Stomach (tissue), 8 donors: ENCODE measurements at regions not wholly inside any gene's neighbourhood (a gene's known extent, or its start where the extent isn't known, plus 50 kb on each side); places are given as distances from the start of the nearest gene placed in this dataset.

ENCODE experiments used
- DNase-seq, 2 donors: peaks; one replicate each; pipeline versions ENCODE4 v3.0.0 to v3.0.0-alpha.2; 2013 to 2019
- H3K27ac ChIP-seq, 5 donors: fragments of 200-600 bp in 4 of 5; sonication (generic) in 4 of 5; one replicate each; pipeline ENCODE4 v1.5.1; 2013 to 2019; ENCODE audit warnings: mild to moderate bottlenecking in 1 of 5, moderate library complexity in 1 of 5
- H3K27me3 ChIP-seq, 3 donors: fragments of 200-600 bp; sonication (generic); one replicate each; pipeline ENCODE4 v1.5.1; 2017 to 2019; ENCODE audit warnings: mixed run types in 1 of 3
- H3K36me3 ChIP-seq, 4 donors: fragments of 200-600 bp; sonication (generic); 1 replicate in 3 of 4; 2 replicates in 1 of 4; pipeline ENCODE4 v1.5.1; 2016 to 2019
- H3K4me1 ChIP-seq, 4 donors: fragments of 200-600 bp; sonication (generic); one replicate each; pipeline ENCODE4 v1.5.1; 2016 to 2019
- H3K4me3 ChIP-seq, 4 donors: fragments of 200-600 bp; sonication (generic) in 3 of 4; one replicate each; pipeline ENCODE4 v1.5.1; 2016 to 2019; ENCODE audit warnings: mild to moderate bottlenecking in 1 of 4
- H3K9me3 ChIP-seq, 4 donors: fragments of 200-600 bp; sonication (generic); one replicate each; pipeline ENCODE4 v1.5.1; 2016 to 2019
- CTCF ChIP-seq, 7 experiments: fragments of 450-650 bp in 4 of 7; fragments of 200-600 bp in 3 of 7; sonication (generic) in 3 of 7; IDR thresholded peaks; one replicate each; pipeline ENCODE4 v1.5.1; 2016 to 2019; ENCODE audit warnings: antibody characterized with exemption in 7 of 7, control low read depth in 2 of 7, mild to moderate bottlenecking in 1 of 7
- EP300 ChIP-seq: sonication (generic); formaldehyde crosslinking; IDR thresholded peaks from one replicate; pipeline ENCODE4 v1.6.1; 2017; ENCODE audit warnings: antibody characterized with exemption
- POLR2A ChIP-seq, 4 donors: fragments of 450-650 bp; IDR thresholded peaks; one replicate each; pipeline ENCODE4 v1.6.1; 2016; ENCODE audit warnings: antibody characterized with exemption in 4 of 4, control low read depth in 2 of 4, mild to moderate bottlenecking in 1 of 4, moderate library complexity in 1 of 4
- POLR2AphosphoS5 ChIP-seq, 3 donors: sonication (generic); formaldehyde crosslinking; IDR thresholded peaks; one replicate each; pipeline ENCODE4 v1.6.1; 2016; ENCODE audit warnings: antibody characterized with exemption in 3 of 3
- WGBS, 5 donors: extraction: QIAGEN DNeasy Blood & Tissue Kit in 3 of 5; methylation state at CpG; one replicate each; pipeline versions ENCODE4 v1.1.5 to v1.1.7; 2013 to 2018; 5-methylcytosine and 5-hydroxymethylcytosine counted together
- intact Hi-C: fragments of 100-400 bp; cut with DNase I; formaldehyde crosslinking; loops from one replicate; pipeline ENCODE4 v1.15.1; 2023; ENCODE audit warnings: low total_unique reads
- donor health status: healthy with polysubstance abuse.
- donor health status: Bipolar disorder and iron deficiency.
- donor health status: healthy.

- Histone ChIP-seq H3K4me3 (no peak overlapping the region), H3K27me3 (peaks cover 0 to 17% (median 0%) of the 10 kb centered on the region in 3 donors), H3K4me1 (peaks cover 0 to 7% (median 3%) of the 10 kb centered on the region in 4 donors), H3K36me3 (no peaks in the 10 kb centered on the region), H3K27ac (no peak overlapping the region), H3K9me3 (no peaks in the 10 kb centered on the region)
- intact Hi-C loops = no loop called here
- DNase-seq = no peak
- TF ChIP-seq POLR2A (IDR thresholded peaks at IDR 0.05) = no peak
- TF ChIP-seq EP300 = no peak
- TF ChIP-seq CTCF (IDR thresholded peaks at IDR 0.05) = no peak
- no peak for TF ChIP-seq POLR2AphosphoS5 (IDR thresholded peaks at IDR 0.05)
- WGBS, 5 donors = 78 to 87% (median 85%) methylated on average over 9 of the region's 9 CpGs
Observed at GRCh38 chr9:89815061-89815902, 210.5 kb downstream of the GADD45G start.

- DNase-seq = peak in 1 of 2 donors; percentile 59
- TF ChIP-seq POLR2AphosphoS5 (IDR thresholded peaks at IDR 0.05) (no peak), POLR2A (IDR thresholded peaks at IDR 0.05) (no peak), EP300 (no peak), CTCF (IDR thresholded peaks at IDR 0.05) (no peak)
- Histone ChIP-seq H3K27ac (no peak overlapping the region), H3K36me3 (no peaks in the 10 kb centered on the region), H3K4me3 (no peak overlapping the region), H3K9me3 (no peaks in the 10 kb centered on the region), H3K27me3 (peaks cover 0 to 17% (median 0%) of the 10 kb centered on the region in 3 donors), H3K4me1 (peaks cover 0 to 7% (median 3%) of the 10 kb centered on the region in 4 donors)
- 62 to 86% (median 77%) methylated on average over 10 of the region's 10 CpGs for WGBS, 5 donors
- intact Hi-C loops = no loop called here
Observed at GRCh38 chr9:89815903-89816573, 211.2 kb downstream of the GADD45G start.

- Histone ChIP-seq H3K36me3 (no peaks in the 10 kb centered on the region), H3K4me3 (no peak overlapping the region), H3K9me3 (no peaks in the 10 kb centered on the region), H3K4me1 (peaks cover 0 to 7% (median 3%) of the 10 kb centered on the region in 4 donors), H3K27me3 (peaks cover 0 to 6% (median 0%) of the 10 kb centered on the region in 3 donors), H3K27ac (no peak overlapping the region)
- TF ChIP-seq POLR2AphosphoS5 (IDR thresholded peaks at IDR 0.05) (no peak), EP300 (no peak), POLR2A (IDR thresholded peaks at IDR 0.05) (no peak), CTCF (IDR thresholded peaks at IDR 0.05) (no peak)
- intact Hi-C loops = no loop called here
- WGBS, 5 donors = 75 to 81% (median 79%) methylated on average over 13 of the region's 13 CpGs
- peak in 1 of 2 donors; percentile 58 for DNase-seq
Observed at GRCh38 chr9:89817151-89817950, 212.5 kb downstream of the GADD45G start.

- Histone ChIP-seq H3K27ac (no peak overlapping the region), H3K4me3 (no peak overlapping the region), H3K9me3 (no peaks in the 10 kb centered on the region), H3K4me1 (peaks cover 0 to 7% (median 0%) of the 10 kb centered on the region in 4 donors), H3K27me3 (no peaks in the 10 kb centered on the region), H3K36me3 (no peaks in the 10 kb centered on the region)
- no peak for DNase-seq
- TF ChIP-seq EP300 (no peak), POLR2A (IDR thresholded peaks at IDR 0.05) (peak in 1 of 4 donors; percentile 77), CTCF (IDR thresholded peaks at IDR 0.05) (no peak), POLR2AphosphoS5 (IDR thresholded peaks at IDR 0.05) (no peak)
- intact Hi-C loops = no loop called here
- WGBS, 5 donors = 88 to 97% (median 91%) methylated on average over 2 of the region's 2 CpGs
Observed at GRCh38 chr9:89820337-89820736, 215.5 kb downstream of the GADD45G start.
